SK-MEL-5 (cell line): ENCODE measurements at regions not wholly inside any gene's neighbourhood (a gene's known extent, or its start where the extent isn't known, plus 50 kb on each side); places are given as distances from the start of the nearest gene placed in this dataset.
A peak's percentile ranks its signal among the peaks of the same experiment; 100 is the strongest.

Experiments used
- DNase-seq: peaks from one replicate; pipeline ENCODE4 v3.0.0-alpha.2; 2016; ENCODE audit warnings: low read depth, low spot score
- in situ Hi-C: cut with HindIII; loops from 2 replicates; pipeline ENCODE4 v1.10.0; 2016; ENCODE audit warnings: low sequenced_read_pairs, high pct_unique_total_duplicates, low pct_unique_long_range_greater_than_20kb

GRCh38 chr2:11942178-11942569, 195.7 kb downstream of the LPIN1 start:
- DNase-seq: no peak
- in situ Hi-C loops: no loop called here

GRCh38 chr2:11944311-11944710, 197.9 kb downstream of the LPIN1 start:
- in situ Hi-C loops: no loop called here
- DNase-seq: no peak

GRCh38 chr2:11945139-11946126, 199.0 kb downstream of the LPIN1 start:
- no peak for DNase-seq
- in situ Hi-C loops: no loop called here

- in situ Hi-C loops: no loop called here
- no peak for DNase-seq
These were observed 201.5 kb downstream of the LPIN1 start for GRCh38 chr2:11947956-11948355.

- in situ Hi-C loops: loop anchor here (25.0 kb wide), 1 partner anchor 88 kb away; no protein-coding TSS in a partner anchor
- no peak for DNase-seq
These were observed 203.5 kb downstream of the LPIN1 start for GRCh38 chr2:11949732-11950523.

- in situ Hi-C loops: loop anchor here (25.0 kb wide), 1 partner anchor 89 kb away; no protein-coding TSS in a partner anchor
- DNase-seq: no peak
These were observed 204.5 kb downstream of the LPIN1 start for GRCh38 chr2:11950896-11951295.

GRCh38 chr2:11951492-11951891, 205.1 kb downstream of the LPIN1 start:
- peak; percentile 63 for DNase-seq
- in situ Hi-C loops: loop anchor here (25.0 kb wide), 1 partner anchor 89 kb away; no protein-coding TSS in a partner anchor

GRCh38 chr2:11953258-11953657, 206.8 kb downstream of the LPIN1 start:
- no peak for DNase-seq
- in situ Hi-C loops: loop anchor here (25.0 kb wide), 1 partner anchor 91 kb away; no protein-coding TSS in a partner anchor

GRCh38 chr2:11955314-11955713, 208.9 kb downstream of the LPIN1 start:
- in situ Hi-C loops: loop anchor here (25.0 kb wide), 1 partner anchor 93 kb away; no protein-coding TSS in a partner anchor
- no peak for DNase-seq

GRCh38 chr2:11955884-11956291, 209.5 kb downstream of the LPIN1 start:
- no peak for DNase-seq
- in situ Hi-C loops: loop anchor here (25.0 kb wide), 1 partner anchor 94 kb away; no protein-coding TSS in a partner anchor

- in situ Hi-C loops: loop anchor here (25.0 kb wide), 1 partner anchor 101 kb away; no protein-coding TSS in a partner anchor
- no peak for DNase-seq
These were observed 216.4 kb downstream of the LPIN1 start for GRCh38 chr2:11962707-11963328.

GRCh38 chr2:11963966-11964365, 217.5 kb downstream of the LPIN1 start:
- in situ Hi-C loops: loop anchor here (25.0 kb wide), 1 partner anchor 102 kb away; no protein-coding TSS in a partner anchor
- DNase-seq: no peak

GRCh38 chr2:11967946-11968465, 221.6 kb downstream of the LPIN1 start:
- DNase-seq: no peak

GRCh38 chr2:11968521-11968920, 222.1 kb downstream of the LPIN1 start:
- DNase-seq: no peak
- in situ Hi-C loops: loop anchor here (25.0 kb wide), 1 partner anchor 106 kb away; no protein-coding TSS in a partner anchor

More at GRCh38 chr2:11967946-11968465, 221.6 kb downstream of the LPIN1 start:
- in situ Hi-C loops: loop anchor here (25.0 kb wide), 1 partner anchor 106 kb away; no protein-coding TSS in a partner anchor

GRCh38 chr2:11969774-11970173, 223.3 kb downstream of the LPIN1 start:
- in situ Hi-C loops: loop anchor here (25.0 kb wide), 1 partner anchor 107 kb away; no protein-coding TSS in a partner anchor
- no peak for DNase-seq

GRCh38 chr2:11974573-11974972, 228.1 kb downstream of the LPIN1 start:
- in situ Hi-C loops: loop anchor here (25.0 kb wide), 1 partner anchor 112 kb away; no protein-coding TSS in a partner anchor
- DNase-seq: no peak

- in situ Hi-C loops: no loop called here
- DNase-seq: no peak
These were observed 228.9 kb downstream of the LPIN1 start for GRCh38 chr2:11975373-11975772.
